GM11168 (cell line): ENCODE measurements at regions not wholly inside any gene's neighbourhood (a gene's known extent, or its start where the extent isn't known, plus 50 kb on each side); places are given as distances from the start of the nearest gene placed in this dataset.
"Not testable (repeated sequence)": the region's sequence is repeated elsewhere in the genome, so short reads cannot be mapped to it uniquely, and the experiment has no call there.

Experiments
- in situ Hi-C: fragments of 300-500 bp; cut with MboI; formaldehyde crosslinking; loops from one replicate; pipeline ENCODE4 v1.12.0; 2022; ENCODE audit warnings: low sequenced_read_pairs; ENCODE audit not compliant: unreplicated experiment

GRCh38 chr2:64738026-64738425, 84.3 kb upstream of the SERTAD2 start:
- in situ Hi-C loops = no loop called here

GRCh38 chr2:64742678-64743077, 89.0 kb upstream of the SERTAD2 start:
- in situ Hi-C loops = no loop called here

- in situ Hi-C loops = no loop called here
Observed at GRCh38 chr2:64743739-64744330, 90.1 kb upstream of the SERTAD2 start.

GRCh38 chr2:64745562-64745961, 91.8 kb upstream of the SERTAD2 start:
- in situ Hi-C loops = no loop called here

- in situ Hi-C loops = not testable (repeated sequence)
Observed at GRCh38 chr2:64747690-64748091, 94.0 kb upstream of the SERTAD2 start.

GRCh38 chr2:64748147-64748546, 94.4 kb upstream of the SERTAD2 start:
- in situ Hi-C loops = no loop called here

GRCh38 chr2:64748561-64748960, 94.8 kb upstream of the SERTAD2 start:
- in situ Hi-C loops = no loop called here

GRCh38 chr2:64749446-64749845, 95.7 kb upstream of the SERTAD2 start:
- in situ Hi-C loops = no loop called here

GRCh38 chr2:64750001-64750816, 96.5 kb upstream of the SERTAD2 start:
- in situ Hi-C loops = no loop called here

GRCh38 chr2:64750817-64751285, 97.1 kb upstream of the SERTAD2 start:
- in situ Hi-C loops = no loop called here

- in situ Hi-C loops = no loop called here
Observed at GRCh38 chr2:64751286-64752260, 97.9 kb upstream of the SERTAD2 start.

GRCh38 chr2:64753399-64753798, 99.7 kb upstream of the SERTAD2 start:
- in situ Hi-C loops = no loop called here

- in situ Hi-C loops = no loop called here
Observed at GRCh38 chr2:64754570-64754969, 100.9 kb upstream of the SERTAD2 start.

GRCh38 chr2:64757126-64757525, 103.4 kb upstream of the SERTAD2 start:
- in situ Hi-C loops = no loop called here

- in situ Hi-C loops = no loop called here
Observed at GRCh38 chr2:64760128-64760527, 106.4 kb upstream of the SERTAD2 start.

GRCh38 chr2:64762301-64762997, 108.7 kb upstream of the SERTAD2 start:
- in situ Hi-C loops = no loop called here

GRCh38 chr2:64763126-64763525, 109.4 kb upstream of the SERTAD2 start:
- in situ Hi-C loops = no loop called here

- in situ Hi-C loops = no loop called here
Observed at GRCh38 chr2:64765160-64765805, 111.6 kb upstream of the SERTAD2 start.

GRCh38 chr2:64766841-64767669, 113.3 kb upstream of the SERTAD2 start:
- in situ Hi-C loops = no loop called here
